ENCODE measurements at regions not wholly inside any gene's neighbourhood (a gene's known extent, or its start where the extent isn't known, plus 50 kb on each side); places are given as distances from the start of the nearest gene placed in this dataset.

DNA sequence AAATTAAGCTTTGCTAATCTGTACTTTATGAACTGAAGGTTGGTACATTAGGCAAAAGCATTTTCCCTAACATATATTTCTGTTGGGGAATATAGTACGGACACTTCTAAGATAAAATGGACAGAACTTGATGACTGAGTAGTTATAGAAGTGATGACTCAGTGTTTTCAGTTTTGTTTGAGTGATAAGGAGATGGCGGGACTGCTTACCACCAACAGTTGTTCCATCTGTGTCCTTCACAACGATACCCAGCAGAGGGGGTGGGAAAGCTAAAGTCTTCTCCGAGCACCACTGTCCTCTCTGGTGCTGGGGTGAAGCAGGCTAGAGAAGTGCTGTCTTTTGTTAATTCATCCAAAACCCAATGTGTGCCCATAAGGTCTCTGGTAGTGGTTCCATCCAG lies 195.8 kb downstream of the CD47 start:
- no peak for DNase-seq

DNA sequence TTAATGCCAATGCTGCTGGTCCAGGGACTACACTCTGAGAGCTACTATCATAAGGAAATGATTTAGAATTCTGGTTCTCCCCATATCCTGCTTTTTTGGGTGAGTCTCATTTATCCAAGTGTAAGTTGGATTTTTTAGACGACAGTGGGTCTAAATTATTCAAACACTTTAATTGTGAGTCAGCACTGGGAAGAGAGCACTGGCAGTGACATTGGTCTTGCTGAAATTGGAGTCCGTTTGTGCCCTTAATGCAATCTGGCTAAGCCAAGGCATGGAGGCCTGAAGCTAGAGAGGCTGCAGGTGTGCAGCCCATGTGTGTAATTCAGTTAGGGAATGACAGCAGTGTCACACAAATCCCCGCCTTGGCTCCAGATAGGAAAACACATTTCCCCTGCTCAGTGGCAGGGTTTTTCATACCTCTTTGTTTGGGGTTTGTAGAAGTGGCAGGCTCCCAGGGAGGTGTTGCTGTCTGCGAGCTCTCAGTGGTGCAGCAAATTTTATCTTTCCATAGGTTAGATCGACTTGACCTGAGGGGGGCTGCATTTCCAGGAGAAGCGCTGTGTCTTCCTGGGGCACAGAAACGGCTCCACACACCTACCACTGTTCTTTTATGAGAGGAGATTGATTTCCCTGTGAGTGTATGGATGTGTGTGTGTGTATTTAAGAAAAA lies 197.7 kb downstream of the CD47 start:
- no peak for DNase-seq

DNA sequence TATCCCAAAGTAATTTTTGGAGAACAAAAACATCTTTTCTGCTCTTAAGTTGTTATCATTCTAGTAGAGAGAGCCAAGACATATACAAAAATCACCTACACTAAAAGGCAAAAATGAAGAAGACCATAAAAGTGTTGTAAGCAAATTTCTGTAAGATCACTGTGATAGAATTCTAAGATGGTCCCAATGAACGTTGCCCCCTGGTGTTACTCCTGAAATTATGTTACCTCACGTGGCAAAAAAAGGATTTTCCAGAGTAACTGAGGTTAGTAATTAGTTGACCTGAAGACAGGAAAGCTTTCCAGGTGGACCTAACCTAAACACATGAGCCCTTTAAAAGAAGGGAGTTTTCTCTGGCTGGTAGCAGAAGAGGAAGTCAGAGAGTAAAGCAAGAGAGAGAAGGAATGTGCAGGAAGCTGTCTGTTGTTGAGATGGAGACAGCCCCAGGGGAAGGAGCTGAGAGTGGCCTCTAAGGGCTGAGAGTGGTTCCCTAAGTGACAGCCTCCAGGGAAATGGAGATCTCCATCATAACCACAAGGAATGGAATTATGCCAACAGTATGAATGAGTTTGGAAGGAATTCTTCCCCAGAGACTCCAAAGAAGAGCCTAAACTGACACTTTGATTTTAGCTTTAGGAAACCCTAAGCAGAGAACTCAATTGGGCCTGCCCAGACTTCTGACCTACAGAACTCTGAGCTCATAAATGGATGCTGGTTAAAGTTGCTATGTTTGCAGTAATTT lies 205.9 kb downstream of the CD47 start:
- DNase-seq, result no peak

DNA sequence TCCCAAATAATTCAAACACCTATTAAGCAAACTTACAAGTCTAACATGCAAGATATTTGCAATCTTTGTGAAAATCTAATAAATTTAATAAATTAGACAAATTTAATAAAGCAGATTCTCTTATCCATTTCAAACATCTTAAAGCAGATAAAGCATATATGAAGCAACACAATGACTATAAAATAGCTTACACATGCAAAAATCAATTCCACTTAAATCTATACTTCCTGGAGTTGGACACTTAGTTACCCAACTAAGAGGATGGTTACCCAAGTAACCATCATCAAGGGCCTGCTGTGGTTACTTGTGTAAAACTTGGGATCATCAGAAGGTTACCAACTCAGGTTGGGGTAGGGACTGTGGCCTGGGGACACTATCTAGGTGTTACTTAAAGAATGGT lies 206.8 kb downstream of the CD47 start:
- no peak for DNase-seq

DNA sequence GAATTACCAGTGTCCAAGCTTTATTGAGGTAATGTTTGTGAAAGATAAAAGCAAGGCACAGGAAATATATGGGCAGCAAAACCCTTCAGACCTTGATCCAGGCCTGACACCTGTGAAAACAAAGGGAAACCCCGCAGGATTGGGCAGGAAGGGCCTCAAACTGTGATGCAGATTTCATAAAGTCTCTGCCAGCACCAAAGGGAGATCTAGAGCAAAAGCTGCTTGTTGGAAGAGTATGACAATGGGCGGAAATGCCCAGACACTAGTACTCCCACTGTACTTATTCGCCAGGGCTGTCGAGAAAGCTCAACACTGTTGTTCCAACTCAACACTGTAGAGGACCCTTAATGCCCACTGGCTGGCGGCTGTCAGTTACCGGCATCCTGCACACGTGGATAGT lies 207.9 kb downstream of the CD47 start:
- no peak for DNase-seq

DNA sequence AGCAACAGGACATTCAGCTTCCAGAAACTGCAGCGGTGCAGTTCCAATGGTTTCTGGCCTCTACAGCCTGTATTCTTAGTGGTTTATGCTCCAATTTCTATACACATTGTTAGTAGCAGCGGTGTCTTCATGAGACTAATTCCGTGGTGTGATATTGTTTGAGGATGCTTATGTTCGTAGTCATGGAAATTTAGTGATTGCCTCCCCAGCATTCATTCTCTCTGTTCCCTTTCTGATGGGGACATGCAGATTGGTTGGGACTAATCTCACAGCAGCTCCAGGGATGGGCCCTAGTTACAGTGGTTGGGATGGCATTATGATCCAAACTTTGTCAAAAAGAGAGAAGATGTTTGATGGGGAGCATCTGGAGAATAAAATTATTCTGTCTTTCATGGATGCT lies 208.6 kb downstream of the CD47 start:
- DNase-seq, result no peak

DNA sequence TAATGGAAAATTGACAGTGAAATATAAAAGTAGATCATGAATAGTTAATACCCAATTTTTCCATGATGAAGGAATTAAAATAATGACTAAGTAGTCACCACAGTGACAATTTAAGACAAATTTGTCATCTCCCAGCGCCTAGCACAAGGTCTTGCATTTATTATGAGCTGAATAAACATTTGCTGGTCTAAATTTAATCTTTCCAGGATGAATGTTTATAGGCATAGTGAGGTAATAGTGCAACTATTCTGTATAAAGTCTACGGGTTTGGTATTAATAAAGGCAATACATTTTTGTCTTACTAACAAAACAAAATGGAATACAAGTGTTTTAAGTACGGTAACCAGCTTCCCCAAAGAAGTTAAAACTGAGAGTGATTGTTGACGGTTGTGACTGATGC lies 209.3 kb downstream of the CD47 start:
- no peak for DNase-seq

DNA sequence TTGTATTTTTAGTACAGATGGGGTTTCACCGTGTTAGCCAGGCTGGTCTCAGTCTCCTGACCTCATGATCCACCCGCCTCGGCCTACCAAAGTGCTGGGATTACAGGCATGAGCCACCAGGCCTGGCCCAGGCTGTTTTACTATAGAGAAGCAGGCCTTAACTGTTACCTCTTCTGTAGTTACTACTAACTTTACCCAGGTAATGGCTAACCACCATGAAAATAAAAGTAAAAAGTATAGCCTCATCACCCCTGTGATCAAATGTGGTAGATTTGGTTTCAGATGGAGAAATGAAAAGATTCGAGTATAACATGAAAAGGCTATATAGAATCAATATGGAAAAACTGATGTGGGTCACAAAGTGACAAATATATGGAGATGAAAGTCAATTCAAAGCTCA lies 210.1 kb downstream of the CD47 start:
- DNase-seq, result no peak

DNA sequence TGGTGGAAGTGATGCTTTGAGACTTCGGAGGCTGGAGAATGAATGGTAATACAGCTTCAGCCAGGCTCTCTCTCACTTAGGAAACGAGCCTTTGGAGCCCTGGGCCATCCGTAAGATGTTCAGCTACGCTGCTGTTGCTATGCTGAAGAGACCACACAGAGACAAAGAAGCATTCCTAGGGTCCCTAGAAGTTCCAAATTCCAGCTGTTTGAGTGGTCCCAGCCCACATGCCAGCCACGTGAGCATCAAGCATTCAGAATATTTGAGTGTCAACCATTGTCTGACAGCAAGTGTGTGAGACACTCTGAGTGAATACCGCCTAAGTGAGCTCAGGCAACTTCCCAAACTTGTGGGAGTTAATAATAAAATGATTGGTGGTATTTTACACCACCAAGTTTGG lies 212.9 kb downstream of the CD47 start:
- DNase-seq, result no peak

DNA sequence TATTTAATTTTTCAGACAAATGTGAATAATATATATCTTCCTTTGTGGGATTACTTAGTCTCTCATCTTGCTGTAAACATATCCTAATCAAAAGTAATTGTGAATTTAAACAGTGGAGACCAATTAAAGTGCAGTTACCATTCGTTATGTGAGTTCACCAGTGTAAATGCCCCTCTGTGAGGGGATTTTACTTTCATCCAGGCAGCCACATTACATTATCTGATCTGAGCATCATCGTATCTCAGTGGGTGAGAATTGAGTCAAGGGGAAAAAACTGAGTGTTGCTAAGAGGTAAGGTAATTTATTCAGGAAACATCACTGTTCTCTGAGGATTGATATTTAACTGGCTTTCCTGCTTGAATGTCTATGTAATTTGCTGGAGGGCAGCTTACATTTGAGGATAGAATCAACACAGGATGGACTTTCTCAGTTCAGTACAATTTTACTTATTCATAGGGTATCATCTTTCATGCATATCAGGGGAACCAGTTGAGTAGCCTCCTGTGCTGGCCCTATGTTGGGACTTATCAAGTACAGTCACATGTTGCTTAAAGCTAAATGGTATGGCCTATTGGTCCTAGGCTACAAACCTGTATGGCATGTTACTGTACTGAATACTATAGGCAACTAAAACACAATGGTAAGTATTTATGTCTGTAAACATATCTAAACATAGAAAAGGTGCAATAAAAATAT lies 219.7 kb downstream of the CD47 start:
- DNase-seq, result no peak

DNA sequence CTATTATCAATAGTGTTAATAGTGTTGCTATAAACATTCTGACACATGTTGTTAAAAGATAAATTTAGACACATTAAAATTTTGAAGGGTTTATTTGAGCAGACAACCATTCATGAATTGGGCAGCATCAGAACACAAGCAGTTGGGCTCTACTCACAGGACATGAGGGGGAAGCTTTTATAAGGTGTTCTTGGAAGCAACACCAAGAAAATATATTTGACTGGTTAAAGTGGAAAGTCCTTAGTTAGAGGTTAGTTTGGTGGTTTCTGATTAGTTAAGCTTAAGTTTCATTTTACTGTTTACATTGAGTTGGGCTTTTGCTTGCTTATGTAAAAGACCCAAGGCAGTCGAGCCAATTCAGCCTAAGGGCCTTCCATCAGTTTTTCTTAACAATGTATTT lies 220.7 kb downstream of the CD47 start:
- DNase-seq, result no peak

DNA sequence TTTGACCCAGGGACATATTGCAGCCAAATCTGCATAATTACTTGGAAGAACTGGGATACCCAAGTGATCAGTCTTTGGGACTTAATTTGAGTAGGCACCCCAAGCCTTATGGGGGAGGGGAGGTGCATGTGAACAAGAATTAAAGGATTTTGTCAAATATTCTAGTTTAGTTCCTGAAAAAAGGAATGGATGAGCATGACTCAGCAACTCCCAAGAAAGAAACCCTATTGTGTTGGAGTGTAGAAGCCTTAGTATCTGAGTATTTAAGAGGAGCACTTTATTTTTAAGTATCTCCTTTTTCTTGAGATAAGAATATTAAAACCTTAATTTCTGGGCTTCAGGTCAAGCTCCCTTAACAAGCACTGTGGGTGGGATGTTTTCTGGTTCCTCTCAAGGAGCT lies 222.4 kb downstream of the CD47 start:
- DNase-seq, result no peak

DNA sequence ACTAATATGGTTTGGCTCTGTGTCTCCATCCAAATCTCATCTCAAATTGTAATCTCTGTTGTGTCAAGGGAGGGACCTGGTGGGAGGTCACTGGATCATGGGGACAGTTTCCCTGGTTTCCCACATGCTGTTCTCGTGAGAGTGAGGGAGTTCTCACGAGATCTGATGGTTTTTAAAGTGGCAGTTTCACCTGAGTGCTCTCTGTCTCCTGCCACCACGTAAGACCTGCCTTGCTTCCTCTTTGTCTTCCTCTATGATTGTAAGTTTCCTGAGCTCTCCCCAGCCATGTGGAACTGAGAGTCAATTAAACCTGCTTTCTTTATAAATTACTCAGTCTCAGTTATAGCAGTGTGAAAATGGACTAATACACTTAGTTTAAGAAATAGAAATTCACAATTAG lies 228.9 kb downstream of the CD47 start:
- DNase-seq, result no peak

DNA sequence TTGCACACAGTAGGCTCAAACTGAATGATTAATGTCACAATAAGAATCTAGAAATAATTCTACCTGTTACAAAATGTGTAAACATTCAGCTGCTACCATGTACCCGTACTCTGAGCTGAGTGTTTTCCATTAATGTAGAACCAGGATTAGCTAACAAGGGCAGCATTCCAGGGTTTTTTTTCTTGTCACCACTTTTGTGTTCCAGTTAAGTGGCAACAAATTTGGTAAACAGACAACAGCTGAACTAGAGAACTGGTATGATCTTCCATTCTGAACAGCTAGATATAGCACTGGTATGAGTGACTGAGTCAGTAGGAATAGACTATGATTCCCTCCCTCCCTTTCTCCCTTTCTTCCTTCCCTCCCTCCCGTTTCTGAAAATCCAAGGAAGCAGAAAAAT lies 229.4 kb downstream of the CD47 start:
- no peak for DNase-seq

Measured in activated CD4-positive, alpha-beta T cell treated with anti-CD3 and anti-CD28 coated beads, Interleukin-2, amount 50 U/mL, for 48 hours (primary cell).